K562 (cell line): ENCODE measurements at regions not wholly inside any gene's neighbourhood (a gene's known extent, or its start where the extent isn't known, plus 50 kb on each side); places are given as distances from the start of the nearest gene placed in this dataset.

Experiments
- BHLHE40 ChIP-seq: IDR thresholded peaks from 2 replicates; pipeline ENCODE4 v1.6.1; 2011; ENCODE audit warnings: low read length, improper control_type of control experiment
- C11orf30 ChIP-seq: fragments of 450-650 bp; IDR thresholded peaks from 2 replicates; pipeline ENCODE4 v1.6.1; 2016; ENCODE audit warnings: low read depth, mild to moderate bottlenecking
- CREB1 ChIP-seq, 2 experiments: sonication (generic) in 1 of 2; formaldehyde crosslinking in 1 of 2; IDR thresholded peaks; 2 replicates each; pipeline versions ENCODE4 v1.6.1 to v1.8.0; 2012 to 2022; ENCODE audit warnings: inconsistent platforms in 1 of 2, mild to moderate bottlenecking in 1 of 2, missing genetic modification reagents in 1 of 2, moderate library complexity in 1 of 2
- ELF2 ChIP-seq: fragments of 250-450 bp; sonication (Bioruptor Pico); IDR thresholded peaks from 2 replicates; pipeline ENCODE4 v1.5.0; 2021; ENCODE audit warnings: mild to moderate bottlenecking
- ETV6 ChIP-seq, 3 experiments: fragments of 150-350 bp in 1 of 3; sonication (generic) in 1 of 3; formaldehyde crosslinking in 1 of 3; IDR thresholded peaks; 2 replicates each; pipeline versions ENCODE4 v1.6.1 to v1.8.0; 2014 to 2022; ENCODE audit warnings: borderline replicate concordance in 2 of 3, low read depth in 2 of 3, antibody characterized with exemption in 1 of 3, low read length in 1 of 3, mild to moderate bottlenecking in 1 of 3, missing genetic modification reagents in 1 of 3
- FOSL1 ChIP-seq: fragments of 200-800 bp; sonication (Bioruptor generic); conservative IDR thresholded peaks from 2 replicates; pipeline ENCODE4 v1.6.1; 2016; ENCODE audit warnings: missing genetic modification characterization, missing compliant biosample characterization
- HDAC3 ChIP-seq: fragments of 450-650 bp; IDR thresholded peaks from 2 replicates; pipeline ENCODE4 v1.6.1; 2018; ENCODE audit warnings: borderline replicate concordance, mild to moderate bottlenecking, moderate library complexity; ENCODE audit not compliant: partially characterized antibody
- LCOR ChIP-seq: sonication (generic); formaldehyde crosslinking; IDR thresholded peaks from 2 replicates; pipeline ENCODE4 v1.8.0; 2022; ENCODE audit warnings: mild to moderate bottlenecking, missing genetic modification reagents
- MCM7 ChIP-seq, 2 experiments: fragments of 450-650 bp; IDR thresholded peaks; 2 replicates each; pipeline ENCODE4 v1.6.1; 2016 to 2018
- NFATC3 ChIP-seq: fragments of 450-650 bp; IDR thresholded peaks from 2 replicates; pipeline ENCODE4 v1.6.1; 2017; ENCODE audit warnings: mild to moderate bottlenecking
- OTX1 ChIP-seq: fragments of 450-650 bp; formaldehyde crosslinking; IDR thresholded peaks from 2 replicates; pipeline ENCODE4 v1.4.0; 2022; ENCODE audit warnings: mild to moderate bottlenecking
- PHB2 ChIP-seq: fragments of 450-650 bp; IDR thresholded peaks from 2 replicates; pipeline ENCODE4 v1.6.1; 2017; ENCODE audit warnings: low read depth
- PTRF ChIP-seq: fragments of 450-650 bp; IDR thresholded peaks from 2 replicates; pipeline ENCODE4 v1.6.1; 2016; ENCODE audit warnings: mild to moderate bottlenecking, missing genetic modification characterization, missing compliant biosample characterization
- RBM25 ChIP-seq: fragments of 200-400 bp; formaldehyde crosslinking; IDR thresholded peaks from 2 replicates; pipeline ENCODE4 v1.6.1; 2018; ENCODE audit warnings: low read length, low read depth, moderate library complexity; ENCODE audit not compliant: severe bottlenecking
- SREBF1 ChIP-seq: fragments of 150-350 bp; IDR thresholded peaks from 2 replicates; pipeline ENCODE4 v1.6.1; 2014; ENCODE audit warnings: antibody characterized with exemption, low read depth, low read length, borderline replicate concordance
- ZNF282 ChIP-seq: sonication (generic); formaldehyde crosslinking; IDR thresholded peaks from 2 replicates; pipeline ENCODE4 v1.8.1; 2023; ENCODE audit warnings: missing genetic modification reagents
- ZNF408 ChIP-seq: fragments of 250-450 bp; sonication (Bioruptor Pico); IDR thresholded peaks from 2 replicates; pipeline ENCODE4 v1.4.0; 2020; ENCODE audit warnings: low read depth, mild to moderate bottlenecking, moderate library complexity
- ZNF583 ChIP-seq: fragments of 250-450 bp; sonication (Bioruptor Pico); IDR thresholded peaks from 2 replicates; pipeline ENCODE4 v1.4.0; 2020
- ZNF77 ChIP-seq: fragments of 250-450 bp; sonication (Bioruptor Pico); IDR thresholded peaks from 2 replicates; pipeline ENCODE4 v1.5.0; 2020
- ZNF780A ChIP-seq: fragments of 250-450 bp; sonication (Bioruptor Pico); IDR thresholded peaks from 2 replicates; pipeline ENCODE4 v1.5.0; 2021; ENCODE audit warnings: mild to moderate bottlenecking
- TF ChIP-seq, protein P1 (sequence below): fragments of 200-800 bp; sonication (Bioruptor generic); IDR thresholded peaks from 2 replicates; pipeline ENCODE4 v1.6.1; 2017; ENCODE audit warnings: missing genetic modification characterization, missing compliant biosample characterization
- TF ChIP-seq, protein P2 (sequence below), 2 experiments: fragments of 450-650 bp; conservative IDR thresholded peaks; 2 replicates each; pipeline ENCODE4 v1.6.1; 2017; ENCODE audit warnings: mild to moderate bottlenecking in 2 of 2, moderate library complexity in 2 of 2
- TF ChIP-seq, protein P3 (sequence below), 2 experiments: IDR thresholded peaks in 1 of 2; conservative IDR thresholded peaks in 1 of 2; 2 replicates each; pipeline ENCODE4 v1.6.1; 2016; ENCODE audit warnings: low read depth in 2 of 2, mild to moderate bottlenecking in 1 of 2, missing compliant biosample characterization in 1 of 2, missing genetic modification characterization in 1 of 2, moderate library complexity in 1 of 2

GRCh38 chr11:69981119-69981784 is 96.9 kb upstream of the ANO1 start (continued):
- TF ChIP-seq, protein P1, sequence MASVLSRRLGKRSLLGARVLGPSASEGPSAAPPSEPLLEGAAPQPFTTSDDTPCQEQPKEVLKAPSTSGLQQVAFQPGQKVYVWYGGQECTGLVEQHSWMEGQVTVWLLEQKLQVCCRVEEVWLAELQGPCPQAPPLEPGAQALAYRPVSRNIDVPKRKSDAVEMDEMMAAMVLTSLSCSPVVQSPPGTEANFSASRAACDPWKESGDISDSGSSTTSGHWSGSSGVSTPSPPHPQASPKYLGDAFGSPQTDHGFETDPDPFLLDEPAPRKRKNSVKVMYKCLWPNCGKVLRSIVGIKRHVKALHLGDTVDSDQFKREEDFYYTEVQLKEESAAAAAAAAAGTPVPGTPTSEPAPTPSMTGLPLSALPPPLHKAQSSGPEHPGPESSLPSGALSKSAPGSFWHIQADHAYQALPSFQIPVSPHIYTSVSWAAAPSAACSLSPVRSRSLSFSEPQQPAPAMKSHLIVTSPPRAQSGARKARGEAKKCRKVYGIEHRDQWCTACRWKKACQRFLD = no peak
- TF ChIP-seq, protein P2, sequence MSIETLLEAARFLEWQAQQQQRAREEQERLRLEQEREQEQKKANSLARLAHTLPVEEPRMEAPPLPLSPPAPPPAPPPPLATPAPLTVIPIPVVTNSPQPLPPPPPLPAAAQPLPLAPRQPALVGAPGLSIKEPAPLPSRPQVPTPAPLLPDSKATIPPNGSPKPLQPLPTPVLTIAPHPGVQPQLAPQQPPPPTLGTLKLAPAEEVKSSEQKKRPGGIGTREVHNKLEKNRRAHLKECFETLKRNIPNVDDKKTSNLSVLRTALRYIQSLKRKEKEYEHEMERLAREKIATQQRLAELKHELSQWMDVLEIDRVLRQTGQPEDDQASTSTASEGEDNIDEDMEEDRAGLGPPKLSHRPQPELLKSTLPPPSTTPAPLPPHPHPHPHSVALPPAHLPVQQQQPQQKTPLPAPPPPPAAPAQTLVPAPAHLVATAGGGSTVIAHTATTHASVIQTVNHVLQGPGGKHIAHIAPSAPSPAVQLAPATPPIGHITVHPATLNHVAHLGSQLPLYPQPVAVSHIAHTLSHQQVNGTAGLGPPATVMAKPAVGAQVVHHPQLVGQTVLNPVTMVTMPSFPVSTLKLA (conservative IDR thresholded peaks at IDR 0.05) = peak in 1 of 2 experiments; percentile 50; a peak in 1 of 4 replicates
- TF ChIP-seq ZNF77 (CRISPR knock-in tag) (no peak), ZNF282 (no peak), ZNF780A (CRISPR knock-in tag) (no peak), MCM7 (IDR thresholded peaks at IDR 0.05) (no peak), ZNF583 (CRISPR knock-in tag) (no peak), C11orf30 (no peak), FOSL1 (no peak), NFATC3 (no peak), LCOR (CRISPR knock-in tag) (no peak), PTRF (no peak), PHB2 (peak; percentile 30; the same call in 1 of the 2 replicates), ELF2 (CRISPR knock-in tag) (no peak), RBM25 (peak; percentile 99), ZNF408 (CRISPR knock-in tag) (no peak), ETV6 (IDR thresholded peaks at IDR 0.05; ENCODE audit: borderline replicate concordance in 1 of 2, low read depth in 2 of 2, low read length in 1 of 2) (no peak), ETV6 (CRISPR knock-in tag; IDR thresholded peaks at IDR 0.05; ENCODE audit: borderline replicate concordance) (no peak), HDAC3 (no peak), OTX1 (CRISPR knock-in tag) (no peak), CREB1 (IDR thresholded peaks at IDR 0.05) (no peak; the same call in 1 of the 2 replicates), CREB1 (CRISPR knock-in tag; IDR thresholded peaks at IDR 0.05) (no peak), SREBF1 (no peak), BHLHE40 (peak; percentile 68)
- TF ChIP-seq, protein P3, sequence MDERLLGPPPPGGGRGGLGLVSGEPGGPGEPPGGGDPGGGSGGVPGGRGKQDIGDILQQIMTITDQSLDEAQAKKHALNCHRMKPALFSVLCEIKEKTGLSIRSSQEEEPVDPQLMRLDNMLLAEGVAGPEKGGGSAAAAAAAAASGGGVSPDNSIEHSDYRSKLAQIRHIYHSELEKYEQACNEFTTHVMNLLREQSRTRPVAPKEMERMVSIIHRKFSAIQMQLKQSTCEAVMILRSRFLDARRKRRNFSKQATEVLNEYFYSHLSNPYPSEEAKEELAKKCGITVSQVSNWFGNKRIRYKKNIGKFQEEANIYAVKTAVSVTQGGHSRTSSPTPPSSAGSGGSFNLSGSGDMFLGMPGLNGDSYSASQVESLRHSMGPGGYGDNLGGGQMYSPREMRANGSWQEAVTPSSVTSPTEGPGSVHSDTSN (CRISPR knock-in tag; IDR thresholded peaks at IDR 0.05; ENCODE audit: low read depth) = peak; percentile 33; the same call in 1 of the 2 replicates
- TF ChIP-seq, protein P3 (tag; conservative IDR thresholded peaks at IDR 0.05; ENCODE audit: low read depth) = 0 out of 2 replicates have a peak, but pooled peaks have one; percentile 49
